22Rv1 (cell line): ENCODE measurements at regions not wholly inside any gene's neighbourhood (a gene's known extent, or its start where the extent isn't known, plus 50 kb on each side); places are given as distances from the start of the nearest gene placed in this dataset.

ENCODE experiments used
- H3K27ac ChIP-seq: fragments of 450-650 bp; 2 replicates; pipeline ENCODE4 v1.5.1; 2017
- CTCF ChIP-seq: fragments of 450-650 bp; IDR thresholded peaks from 2 replicates; pipeline ENCODE4 v1.5.1; 2017; ENCODE audit warnings: mild to moderate bottlenecking
- ZFX ChIP-seq: fragments of 450-650 bp; IDR thresholded peaks from 2 replicates; pipeline ENCODE4 v1.6.1; 2017; ENCODE audit warnings: antibody characterized with exemption, borderline replicate concordance

- no peak overlapping the region for H3K27ac ChIP-seq
- TF ChIP-seq CTCF: no peak
- no peak for TF ChIP-seq ZFX
These were observed 448.2 kb upstream of the FAT1 start for GRCh38 chr4:187171706-187172339.

GRCh38 chr4:187172340-187172761 is 448.7 kb upstream of the FAT1 start:
- no peak for TF ChIP-seq ZFX
- TF ChIP-seq CTCF: no peak
- no peak overlapping the region for H3K27ac ChIP-seq

- TF ChIP-seq ZFX (no peak), CTCF (no peak)
- H3K27ac ChIP-seq: no peak overlapping the region
These were observed 451.1 kb upstream of the FAT1 start for GRCh38 chr4:187174749-187175148.

GRCh38 chr4:187175197-187175596 is 451.5 kb upstream of the FAT1 start:
- H3K27ac ChIP-seq: no peak overlapping the region
- TF ChIP-seq CTCF (no peak), ZFX (no peak)

- TF ChIP-seq ZFX (no peak), CTCF (no peak)
- no peak overlapping the region for H3K27ac ChIP-seq
These were observed 452.7 kb upstream of the FAT1 start for GRCh38 chr4:187176261-187176910.

GRCh38 chr4:187178084-187178483 is 454.4 kb upstream of the FAT1 start:
- TF ChIP-seq CTCF (no peak), ZFX (no peak)
- H3K27ac ChIP-seq: no peak overlapping the region

- TF ChIP-seq ZFX (no peak), CTCF (no peak)
- H3K27ac ChIP-seq: no peak overlapping the region
These were observed 454.9 kb upstream of the FAT1 start for GRCh38 chr4:187178587-187178986.
